ENCODE measurements at regions not wholly inside any gene's neighbourhood (a gene's known extent, or its start where the extent isn't known, plus 50 kb on each side); places are given as distances from the start of the nearest gene placed in this dataset.

GRCh38 chr22:47623763-47624148 is 861.3 kb downstream of the TBC1D22A start:
- TF ChIP-seq CTCF (IDR thresholded peaks at IDR 0.05) (no peak), EZH2 (IDR thresholded peaks at IDR 0.05; ENCODE audit: borderline replicate concordance, insufficient read depth, low read depth, low read length, poor library complexity, severe bottlenecking) (no peak)
